ENCODE measurements at regions not wholly inside any gene's neighbourhood (a gene's known extent, or its start where the extent isn't known, plus 50 kb on each side); places are given as distances from the start of the nearest gene placed in this dataset.

GRCh38 chr9:70478963-70479641, 64.6 kb upstream of the KLF9 start:
- H3K27me3 Mint-ChIP-seq, result no peaks in the 10 kb centered on the region
- no peak overlapping the region for H3K27ac Mint-ChIP-seq
- H3K4me1 Mint-ChIP-seq (ENCODE audit: low read depth), result peaks cover 5% of the 10 kb centered on the region

GRCh38 chr9:70477907-70478480, 63.5 kb upstream of the KLF9 start:
- Mint-ChIP-seq H3K36me3 (ENCODE audit: low read depth) (no peaks in the 10 kb centered on the region), H3K9me3 (no peaks in the 10 kb centered on the region), H3K4me3 (no peak overlapping the region), H3K4me1 (ENCODE audit: low read depth) (no peaks in the 10 kb centered on the region), H3K27me3 (no peaks in the 10 kb centered on the region), H3K27ac (no peak overlapping the region)

More at GRCh38 chr9:70478963-70479641, 64.6 kb upstream of the KLF9 start:
- no peak overlapping the region for H3K4me3 Mint-ChIP-seq
- H3K36me3 Mint-ChIP-seq (ENCODE audit: low read depth), result no peaks in the 10 kb centered on the region
- H3K9me3 Mint-ChIP-seq, result no peaks in the 10 kb centered on the region

- Mint-ChIP-seq H3K27me3 (no peaks in the 10 kb centered on the region), H3K36me3 (ENCODE audit: low read depth) (no peaks in the 10 kb centered on the region), H3K9me3 (no peaks in the 10 kb centered on the region), H3K27ac (no peak overlapping the region), H3K4me3 (no peak overlapping the region), H3K4me1 (ENCODE audit: low read depth) (no peaks in the 10 kb centered on the region)
These were observed 62.8 kb upstream of the KLF9 start for GRCh38 chr9:70477146-70477745.

GRCh38 chr9:70475211-70475610, 60.8 kb upstream of the KLF9 start:
- Mint-ChIP-seq H3K36me3 (ENCODE audit: low read depth) (no peaks in the 10 kb centered on the region), H3K4me3 (no peak overlapping the region), H3K9me3 (no peaks in the 10 kb centered on the region), H3K4me1 (ENCODE audit: low read depth) (peaks cover 14% of the 10 kb centered on the region), H3K27ac (no peak overlapping the region), H3K27me3 (no peaks in the 10 kb centered on the region)

- no peak overlapping the region for H3K27ac Mint-ChIP-seq
- no peaks in the 10 kb centered on the region for H3K27me3 Mint-ChIP-seq
- peaks cover 19% of the 10 kb centered on the region for H3K4me1 Mint-ChIP-seq (ENCODE audit: low read depth)
- no peaks in the 10 kb centered on the region for H3K36me3 Mint-ChIP-seq (ENCODE audit: low read depth)
- no peaks in the 10 kb centered on the region for H3K9me3 Mint-ChIP-seq
- H3K4me3 Mint-ChIP-seq, result no peak overlapping the region
These were observed 60.0 kb upstream of the KLF9 start for GRCh38 chr9:70474413-70474812.

GRCh38 chr9:70472268-70473249, 58.1 kb upstream of the KLF9 start:
- H3K27ac Mint-ChIP-seq, result no peak overlapping the region

GRCh38 chr9:70470050-70471015, 55.9 kb upstream of the KLF9 start:
- no peaks in the 10 kb centered on the region for H3K36me3 Mint-ChIP-seq (ENCODE audit: low read depth)
- H3K4me3 Mint-ChIP-seq, result no peak overlapping the region
- no peaks in the 10 kb centered on the region for H3K27me3 Mint-ChIP-seq
- H3K27ac Mint-ChIP-seq, result no peak overlapping the region
- H3K9me3 Mint-ChIP-seq, result no peaks in the 10 kb centered on the region
- peaks cover 58% of the 10 kb centered on the region for H3K4me1 Mint-ChIP-seq (ENCODE audit: low read depth)

More at GRCh38 chr9:70472268-70473249, 58.1 kb upstream of the KLF9 start:
- H3K36me3 Mint-ChIP-seq (ENCODE audit: low read depth), result no peaks in the 10 kb centered on the region
- H3K27me3 Mint-ChIP-seq, result no peaks in the 10 kb centered on the region
- H3K4me1 Mint-ChIP-seq (ENCODE audit: low read depth), result peaks cover 36% of the 10 kb centered on the region
- no peak overlapping the region for H3K4me3 Mint-ChIP-seq
- no peaks in the 10 kb centered on the region for H3K9me3 Mint-ChIP-seq

- Mint-ChIP-seq H3K4me1 (ENCODE audit: low read depth) (peaks cover 61% of the 10 kb centered on the region), H3K27me3 (no peaks in the 10 kb centered on the region), H3K27ac (no peak overlapping the region)
These were observed 53.8 kb upstream of the KLF9 start for GRCh38 chr9:70468291-70468690.

GRCh38 chr9:70466976-70467561, 52.6 kb upstream of the KLF9 start:
- H3K27me3 Mint-ChIP-seq, result no peaks in the 10 kb centered on the region
- peaks cover 60% of the 10 kb centered on the region for H3K4me1 Mint-ChIP-seq (ENCODE audit: low read depth)
- no peaks in the 10 kb centered on the region for H3K9me3 Mint-ChIP-seq
- no peaks in the 10 kb centered on the region for H3K36me3 Mint-ChIP-seq (ENCODE audit: low read depth)
- H3K4me3 Mint-ChIP-seq, result no peak overlapping the region
- H3K27ac Mint-ChIP-seq, result peak overlapping the region; percentile 46

More at GRCh38 chr9:70468291-70468690, 53.8 kb upstream of the KLF9 start:
- H3K9me3 Mint-ChIP-seq, result no peaks in the 10 kb centered on the region
- H3K4me3 Mint-ChIP-seq, result no peak overlapping the region
- H3K36me3 Mint-ChIP-seq (ENCODE audit: low read depth), result no peaks in the 10 kb centered on the region

GRCh38 chr9:70465904-70466303, 51.4 kb upstream of the KLF9 start:
- H3K9me3 Mint-ChIP-seq, result no peaks in the 10 kb centered on the region
- H3K27me3 Mint-ChIP-seq, result no peaks in the 10 kb centered on the region
- H3K36me3 Mint-ChIP-seq (ENCODE audit: low read depth), result no peaks in the 10 kb centered on the region
- peaks cover 54% of the 10 kb centered on the region for H3K4me1 Mint-ChIP-seq (ENCODE audit: low read depth)
- H3K4me3 Mint-ChIP-seq, result peak overlapping the region; percentile 28
- H3K27ac Mint-ChIP-seq, result no peak overlapping the region

- Mint-ChIP-seq H3K27ac (no peak overlapping the region), H3K4me1 (ENCODE audit: low read depth) (peaks cover 49% of the 10 kb centered on the region), H3K36me3 (ENCODE audit: low read depth) (no peaks in the 10 kb centered on the region), H3K9me3 (no peaks in the 10 kb centered on the region), H3K4me3 (peak overlapping the region; percentile 28), H3K27me3 (no peaks in the 10 kb centered on the region)
These were observed 50.9 kb upstream of the KLF9 start for GRCh38 chr9:70465398-70465797.

Data from stimulated activated naive CD8-positive, alpha-beta T cell treated with anti-CD3 and anti-CD28 coated beads, Interleukin-15, Interleukin-2, amounts not matched to agents 100 ng/mL and 50 ng/mL, for 24 hours (primary cell).